ENCODE measurements at regions not wholly inside any gene's neighbourhood (a gene's known extent, or its start where the extent isn't known, plus 50 kb on each side); places are given as distances from the start of the nearest gene placed in this dataset.

DNA sequence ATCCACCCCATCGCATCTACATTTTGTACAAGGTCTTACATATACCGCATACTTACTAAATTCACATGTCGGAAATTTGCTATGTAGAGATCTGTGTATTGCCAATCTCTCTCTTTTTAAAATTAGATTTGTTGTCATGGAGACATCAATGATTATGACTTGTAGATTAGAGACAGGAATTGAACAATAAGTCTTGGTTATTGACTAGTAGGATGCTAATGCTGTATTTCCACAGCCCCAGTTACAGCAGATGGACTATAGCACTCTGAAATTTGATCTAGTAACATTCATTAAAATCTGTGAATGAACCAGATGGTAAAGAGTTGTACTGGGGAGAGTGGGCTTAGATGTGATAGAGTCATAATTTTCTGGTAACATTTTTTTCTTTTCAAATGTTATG is 805.7 kb downstream of the SLC4A3 start:
- Mint-ChIP-seq H3K27me3 (no peaks in the 10 kb centered on the region), H3K27ac (no peak overlapping the region), H3K9me3 (no peaks in the 10 kb centered on the region), H3K36me3 (no peaks in the 10 kb centered on the region), H3K4me3 (no peak overlapping the region), H3K4me1 (ENCODE audit: unreplicated experiment) (no peaks in the 10 kb centered on the region)
- TF ChIP-seq, protein P1, sequence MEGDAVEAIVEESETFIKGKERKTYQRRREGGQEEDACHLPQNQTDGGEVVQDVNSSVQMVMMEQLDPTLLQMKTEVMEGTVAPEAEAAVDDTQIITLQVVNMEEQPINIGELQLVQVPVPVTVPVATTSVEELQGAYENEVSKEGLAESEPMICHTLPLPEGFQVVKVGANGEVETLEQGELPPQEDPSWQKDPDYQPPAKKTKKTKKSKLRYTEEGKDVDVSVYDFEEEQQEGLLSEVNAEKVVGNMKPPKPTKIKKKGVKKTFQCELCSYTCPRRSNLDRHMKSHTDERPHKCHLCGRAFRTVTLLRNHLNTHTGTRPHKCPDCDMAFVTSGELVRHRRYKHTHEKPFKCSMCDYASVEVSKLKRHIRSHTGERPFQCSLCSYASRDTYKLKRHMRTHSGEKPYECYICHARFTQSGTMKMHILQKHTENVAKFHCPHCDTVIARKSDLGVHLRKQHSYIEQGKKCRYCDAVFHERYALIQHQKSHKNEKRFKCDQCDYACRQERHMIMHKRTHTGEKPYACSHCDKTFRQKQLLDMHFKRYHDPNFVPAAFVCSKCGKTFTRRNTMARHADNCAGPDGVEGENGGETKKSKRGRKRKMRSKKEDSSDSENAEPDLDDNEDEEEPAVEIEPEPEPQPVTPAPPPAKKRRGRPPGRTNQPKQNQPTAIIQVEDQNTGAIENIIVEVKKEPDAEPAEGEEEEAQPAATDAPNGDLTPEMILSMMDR (conservative IDR thresholded peaks at IDR 0.05) = no peak
- DNase-seq (ENCODE audit: extremely low spot score, unreplicated experiment) = no peak

DNA sequence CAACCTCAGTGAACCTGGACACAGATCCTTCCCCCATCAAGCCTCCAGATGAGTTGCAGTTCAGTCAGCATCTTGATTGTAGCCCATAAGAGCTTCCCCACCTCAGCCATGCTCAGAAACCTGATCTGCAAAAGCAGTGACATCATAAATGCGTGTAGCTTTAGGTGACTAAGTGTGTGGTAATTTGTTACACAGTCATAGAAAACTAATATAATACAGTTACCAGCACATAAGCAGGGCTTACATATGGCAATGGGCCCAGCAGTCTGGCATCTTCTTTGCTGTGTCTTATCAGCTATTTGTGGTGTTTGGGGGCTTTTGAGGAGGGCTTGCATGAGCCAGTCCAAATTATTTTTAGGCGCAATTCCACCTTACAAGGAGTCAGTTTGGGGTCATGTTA is 807.0 kb downstream of the SLC4A3 start:
- TF ChIP-seq, protein P1 (conservative IDR thresholded peaks at IDR 0.05) = no peak
- no peak for DNase-seq (ENCODE audit: extremely low spot score, unreplicated experiment)
- H3K27ac Mint-ChIP-seq = no peak overlapping the region
- H3K36me3 Mint-ChIP-seq = no peaks in the 10 kb centered on the region
- no peak overlapping the region for H3K4me3 Mint-ChIP-seq
- H3K4me1 Mint-ChIP-seq (ENCODE audit: unreplicated experiment) = no peaks in the 10 kb centered on the region
- peaks cover 6% of the 10 kb centered on the region for H3K9me3 Mint-ChIP-seq
- no peaks in the 10 kb centered on the region for H3K27me3 Mint-ChIP-seq

DNA sequence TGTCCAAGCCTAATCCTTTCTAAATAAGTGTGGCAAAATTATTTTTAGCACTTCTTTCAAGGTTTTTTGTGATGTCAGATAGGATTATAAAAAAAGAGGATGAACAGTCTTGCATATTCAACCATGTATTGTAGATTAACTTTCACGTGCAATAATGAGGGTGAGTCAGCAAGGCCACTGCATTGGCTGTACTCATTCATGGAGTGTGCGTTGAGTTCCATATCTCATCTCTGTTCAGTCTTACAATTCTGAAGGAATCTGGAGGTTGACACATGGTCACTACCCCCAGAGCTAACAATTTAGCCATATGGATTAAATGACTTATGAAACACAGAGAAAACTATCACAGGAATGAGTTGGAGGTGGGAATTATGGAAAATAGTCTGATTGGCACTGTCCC is 810.5 kb downstream of the SLC4A3 start:
- DNase-seq (ENCODE audit: extremely low spot score, unreplicated experiment) = no peak
- Mint-ChIP-seq H3K4me1 (ENCODE audit: unreplicated experiment) (no peaks in the 10 kb centered on the region), H3K36me3 (no peaks in the 10 kb centered on the region), H3K27me3 (no peaks in the 10 kb centered on the region), H3K27ac (no peak overlapping the region), H3K4me3 (no peak overlapping the region), H3K9me3 (peaks cover 6% of the 10 kb centered on the region)
- TF ChIP-seq, protein P1 (conservative IDR thresholded peaks at IDR 0.05) = no peak

DNA sequence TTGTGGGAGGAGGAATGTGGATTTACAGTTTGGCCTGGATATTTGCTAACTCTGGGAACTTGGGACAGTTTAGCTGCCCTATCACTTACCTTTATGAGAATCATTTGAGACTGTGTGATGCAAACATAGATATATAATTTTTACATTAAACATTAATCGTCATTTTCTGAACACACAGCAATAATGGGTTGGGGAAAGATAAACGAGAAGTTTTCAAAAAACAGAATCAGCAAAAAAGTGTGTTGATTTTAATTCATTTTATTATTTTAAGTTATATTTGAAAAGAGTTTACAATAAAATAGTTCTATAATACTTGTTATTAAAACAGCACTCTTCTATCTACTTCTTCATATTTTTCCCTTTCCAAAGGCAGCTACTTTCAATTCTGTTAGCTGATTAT is 813.3 kb downstream of the SLC4A3 start:
- Mint-ChIP-seq H3K4me1 (ENCODE audit: unreplicated experiment) (no peaks in the 10 kb centered on the region), H3K27me3 (no peaks in the 10 kb centered on the region), H3K27ac (no peak overlapping the region), H3K4me3 (no peak overlapping the region), H3K36me3 (no peaks in the 10 kb centered on the region), H3K9me3 (peaks cover 6% of the 10 kb centered on the region)
- no peak for DNase-seq (ENCODE audit: extremely low spot score, unreplicated experiment)
- TF ChIP-seq, protein P1 (conservative IDR thresholded peaks at IDR 0.05) = no peak

DNA sequence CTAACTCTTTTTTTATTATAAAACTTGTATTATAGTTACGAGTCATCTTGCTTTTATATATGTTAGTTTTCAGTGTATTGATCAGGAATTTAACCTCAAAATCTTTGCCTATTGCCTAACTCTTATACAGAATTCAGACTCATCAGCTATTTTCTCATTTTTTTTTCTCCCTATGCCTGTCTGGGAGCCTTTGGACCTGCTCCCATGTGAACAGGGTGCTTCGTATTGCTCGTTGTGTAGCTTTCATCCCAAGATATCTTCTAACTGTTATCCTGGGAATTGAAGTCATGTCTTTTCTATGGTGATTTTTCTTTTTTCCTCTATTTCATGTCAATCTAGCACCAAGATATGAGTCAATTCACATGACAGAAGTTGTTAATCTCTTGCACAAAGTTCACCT is 814.0 kb downstream of the SLC4A3 start:
- Mint-ChIP-seq H3K4me1 (ENCODE audit: unreplicated experiment) (no peaks in the 10 kb centered on the region), H3K4me3 (no peak overlapping the region), H3K36me3 (no peaks in the 10 kb centered on the region), H3K27me3 (no peaks in the 10 kb centered on the region), H3K27ac (no peak overlapping the region), H3K9me3 (peaks cover 6% of the 10 kb centered on the region)
- no peak for DNase-seq (ENCODE audit: extremely low spot score, unreplicated experiment)
- TF ChIP-seq, protein P1 (conservative IDR thresholded peaks at IDR 0.05) = no peak

DNA sequence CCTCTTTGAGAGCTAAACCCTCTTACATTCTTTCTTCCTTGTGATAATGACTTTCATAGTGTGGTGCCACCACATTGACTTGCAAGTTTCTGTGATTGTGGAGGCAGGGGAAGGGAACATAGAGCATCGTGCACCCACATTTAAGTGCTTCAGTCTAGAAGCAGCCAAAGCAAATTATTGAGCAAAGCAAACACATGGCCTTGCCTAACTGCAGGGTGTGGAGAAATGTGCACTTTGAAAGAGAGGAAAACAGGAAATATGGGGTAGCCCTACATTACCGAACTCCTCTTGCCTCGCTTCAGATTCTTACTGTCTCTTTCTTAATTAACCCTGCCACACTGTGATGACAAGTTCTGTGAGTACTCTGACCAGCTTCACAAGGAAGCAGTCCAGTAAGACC is 814.6 kb downstream of the SLC4A3 start:
- H3K4me3 Mint-ChIP-seq = no peak overlapping the region
- H3K9me3 Mint-ChIP-seq = peaks cover 6% of the 10 kb centered on the region
- DNase-seq (ENCODE audit: extremely low spot score, unreplicated experiment) = no peak
- H3K27me3 Mint-ChIP-seq = no peaks in the 10 kb centered on the region
- H3K36me3 Mint-ChIP-seq = no peaks in the 10 kb centered on the region
- TF ChIP-seq, protein P1 (conservative IDR thresholded peaks at IDR 0.05) = no peak
- H3K4me1 Mint-ChIP-seq (ENCODE audit: unreplicated experiment) = no peaks in the 10 kb centered on the region
- H3K27ac Mint-ChIP-seq = no peak overlapping the region
